Fibroblast of villous mesenchyme (primary cell): ENCODE measurements at regions not wholly inside any gene's neighbourhood (a gene's known extent, or its start where the extent isn't known, plus 50 kb on each side); places are given as distances from the start of the nearest gene placed in this dataset.

Experiments used
- DNase-seq: peaks from one replicate; pipeline ENCODE4 v3.0.0-alpha.2; 2010; ENCODE audit warnings: low read depth
- H3K4me3 ChIP-seq: 2 replicates; pipeline ENCODE4 v1.5.1; 2011; ENCODE audit warnings: low read depth, mild to moderate bottlenecking, low read length
- CTCF ChIP-seq: IDR thresholded peaks from 2 replicates; pipeline ENCODE4 v1.5.1; 2012; ENCODE audit warnings: low read depth, mild to moderate bottlenecking, low read length; ENCODE audit not compliant: insufficient read depth

GRCh38 chr4:99729186-99729585 is 71.6 kb upstream of the C4orf54 start:
- no peak for DNase-seq
- TF ChIP-seq CTCF: no peak
- no peak overlapping the region for H3K4me3 ChIP-seq

GRCh38 chr4:99724067-99724466 is 66.4 kb upstream of the C4orf54 start:
- TF ChIP-seq CTCF: no peak
- no peak for DNase-seq
- no peak overlapping the region for H3K4me3 ChIP-seq

- H3K4me3 ChIP-seq: no peak overlapping the region
- TF ChIP-seq CTCF: no peak
- peak; percentile 53 for DNase-seq
These were observed 66.0 kb upstream of the C4orf54 start for GRCh38 chr4:99723612-99724011.

GRCh38 chr4:99722725-99723124 is 65.1 kb upstream of the C4orf54 start:
- no peak for TF ChIP-seq CTCF
- DNase-seq: no peak
- H3K4me3 ChIP-seq: no peak overlapping the region

GRCh38 chr4:99722006-99722405 is 64.4 kb upstream of the C4orf54 start:
- no peak overlapping the region for H3K4me3 ChIP-seq
- DNase-seq: no peak
- no peak for TF ChIP-seq CTCF

GRCh38 chr4:99720206-99720605 is 62.6 kb upstream of the C4orf54 start:
- no peak for TF ChIP-seq CTCF
- no peak for DNase-seq

GRCh38 chr4:99716996-99717395 is 59.4 kb upstream of the C4orf54 start:
- no peak overlapping the region for H3K4me3 ChIP-seq
- no peak for DNase-seq
- no peak for TF ChIP-seq CTCF

More at GRCh38 chr4:99720206-99720605, 62.6 kb upstream of the C4orf54 start:
- H3K4me3 ChIP-seq: no peak overlapping the region
